K562 (cell line): ENCODE measurements at regions not wholly inside any gene's neighbourhood (a gene's known extent, or its start where the extent isn't known, plus 50 kb on each side); places are given as distances from the start of the nearest gene placed in this dataset.
A peak's percentile ranks its signal among the peaks of the same experiment; 100 is the strongest.

Source experiments
- ATAC-seq: fragments of 200-7000 bp; cut with Tn5 transposase; 3 replicates; pipeline ENCODE4 v1.9.1; 2020; ENCODE audit warnings: moderate library complexity
- BruUV-seq: library from RNA; stranded (reverse); fragments of 400-500 nt; replicated peaks from 2 replicates; lab custom pipeline; 2021; lab: Mats Ljungman, UMichigan
- CTCF ChIA-PET: fragments of 300-600 bp; formaldehyde crosslinking; extraction: SDS; loops from one replicate; lab custom pipeline; 2021; ENCODE audit warnings: low intra/inter-chr PET ratio; lab: Yijun Ruan, JAX
- POLR2A ChIA-PET: fragments of 300-600, 350-650 bp; sonication (Branson Sonifier 250); formaldehyde crosslinking; extraction: SDS; loops from one replicate; lab custom pipeline; 2021; ENCODE audit warnings: antibody characterized with exemption, inconsistent platforms; lab: Yijun Ruan, JAX
- DNase-seq, 4 experiments: peaks; one replicate each; pipeline versions ENCODE4 v3.0.0 to v3.0.0-alpha.2; 2011 to 2018; ENCODE audit warnings: low spot score in 3 of 4, mixed read lengths in 3 of 4; ENCODE audit errors: extremely low read depth in 1 of 4
- FAIRE-seq: peaks from 2 replicates; lab custom pipeline; 2011; peaks lifted over from hg19 to GRCh38; lab: Jason Lieb, UNC
- H2AFZ ChIP-seq: 2 replicates; pipeline ENCODE4 v1.6.0; 2011; ENCODE audit warnings: low read depth, low read length, control low read depth, inconsistent platforms
- H3K27ac ChIP-seq: fragments of 200-600 bp; 3 replicates; pipeline ENCODE4 v1.8.0; 2011; ENCODE audit warnings: low read depth, mild to moderate bottlenecking, control low read depth, inconsistent platforms, low read length, moderate library complexity, mixed read lengths; ENCODE audit errors: extremely low read depth
- H3K27me3 ChIP-seq, 2 experiments: fragments of 300-600 bp in 1 of 2; 2 replicates in 1 of 2; 3 replicates in 1 of 2; pipeline versions ENCODE4 v1.6.0 to v1.8.0; 2011; ENCODE audit warnings: inconsistent platforms in 2 of 2, low read length in 2 of 2, mild to moderate bottlenecking in 1 of 2, mixed read lengths in 1 of 2, moderate library complexity in 1 of 2; ENCODE audit not compliant: control insufficient read depth in 2 of 2, insufficient read depth in 2 of 2
- H3K36me3 ChIP-seq: fragments of 300-600 bp; 3 replicates; pipeline ENCODE4 v1.8.0; 2011; ENCODE audit warnings: mild to moderate bottlenecking, low read length, inconsistent platforms; ENCODE audit not compliant: control insufficient read depth, insufficient read depth
- H3K4me1 ChIP-seq, 2 experiments: fragments of 200-600 bp in 1 of 2; replicated peaks in 1 of 2; 2 replicates in 1 of 2; 3 replicates in 1 of 2; pipeline versions ENCODE4 v1.5.1 to v1.8.0; 2011; ENCODE audit warnings: inconsistent platforms in 2 of 2, low read length in 2 of 2, mild to moderate bottlenecking in 1 of 2, mixed read lengths in 1 of 2, moderate library complexity in 1 of 2; ENCODE audit not compliant: control insufficient read depth in 2 of 2, insufficient read depth in 2 of 2
- H3K4me2 ChIP-seq: 2 replicates; pipeline ENCODE4 v1.6.1; 2011; ENCODE audit warnings: low read length, control low read depth, inconsistent platforms, mixed read lengths; ENCODE audit not compliant: insufficient read depth
- H3K4me3 ChIP-seq: fragments of 200-600 bp; sonication (generic), shearing (Covaris generic); 2 replicates; pipeline ENCODE4 v1.5.1; 2016; ENCODE audit warnings: control low read depth, inconsistent platforms
- H3K79me2 ChIP-seq: fragments of 200-600 bp; 3 replicates; pipeline ENCODE4 v1.8.0; 2011; ENCODE audit warnings: low read length, inconsistent platforms; ENCODE audit not compliant: control insufficient read depth, insufficient read depth
- H3K9ac ChIP-seq, 2 experiments: 2 replicates each; pipeline versions ENCODE4 v1.6.0 to v1.6.1; 2011; ENCODE audit warnings: low read depth in 2 of 2, low read length in 2 of 2, control low read depth in 1 of 2, inconsistent platforms in 1 of 2, mild to moderate bottlenecking in 1 of 2, mixed read lengths in 1 of 2; ENCODE audit not compliant: insufficient read depth in 1 of 2
- H3K9me1 ChIP-seq: one replicate; pipeline ENCODE4 v1.6.0; 2011; ENCODE audit warnings: inconsistent platforms, mild to moderate bottlenecking, low read length, moderate library complexity; ENCODE audit not compliant: control insufficient read depth, insufficient read depth
- H3K9me3 ChIP-seq: replicated peaks from 2 replicates; pipeline ENCODE4 v1.5.1; 2011; ENCODE audit warnings: low read depth, low read length, inconsistent platforms; ENCODE audit not compliant: control insufficient read depth, insufficient read depth
- H4K20me1 ChIP-seq: replicated peaks from 2 replicates; pipeline ENCODE4 v1.6.1; 2011; ENCODE audit warnings: low read length, inconsistent platforms, mixed read lengths; ENCODE audit not compliant: control insufficient read depth, insufficient read depth
- CEBPB ChIP-seq: fragments of 450-650 bp; IDR thresholded peaks from 2 replicates; pipeline ENCODE4 v1.6.1; 2016; ENCODE audit warnings: missing genetic modification characterization, missing compliant biosample characterization
- E2F1 ChIP-seq: sonication (generic); formaldehyde crosslinking; IDR thresholded peaks from 2 replicates; pipeline ENCODE4 v1.8.1; 2023; ENCODE audit warnings: mild to moderate bottlenecking, missing genetic modification reagents, moderate library complexity
- KLF16 ChIP-seq: IDR thresholded peaks from 2 replicates; pipeline ENCODE4 v1.6.1; 2016; ENCODE audit warnings: antibody characterized with exemption
- NR1H2 ChIP-seq: sonication (generic); formaldehyde crosslinking; IDR thresholded peaks from 2 replicates; pipeline ENCODE4 v1.4.0; 2020; ENCODE audit warnings: mild to moderate bottlenecking, missing genetic modification reagents
- PCBP2 ChIP-seq: fragments of 200-400 bp; formaldehyde crosslinking; IDR thresholded peaks from 2 replicates; pipeline ENCODE4 v1.6.1; 2018; ENCODE audit warnings: low read length, low read depth, mild to moderate bottlenecking, moderate library complexity; ENCODE audit not compliant: poor library complexity, severe bottlenecking
- THRB ChIP-seq: fragments of 450-650 bp; formaldehyde crosslinking; conservative IDR thresholded peaks from 2 replicates; pipeline ENCODE4 v1.4.0; 2022; ENCODE audit warnings: mild to moderate bottlenecking, missing genetic modification characterization
- ZNF655 ChIP-seq: fragments of 250-450 bp; sonication (Bioruptor Pico); IDR thresholded peaks from 2 replicates; pipeline ENCODE4 v1.5.0; 2021
- ZNF740 ChIP-seq, 3 experiments: fragments of 200-800 bp in 1 of 3; sonication (Bioruptor generic) in 1 of 3; sonication (generic) in 1 of 3; formaldehyde crosslinking in 1 of 3; IDR thresholded peaks; 2 replicates each; pipeline versions ENCODE4 v1.6.1 to v1.8.0; 2016 to 2022; ENCODE audit warnings: mild to moderate bottlenecking in 2 of 3, missing compliant biosample characterization in 2 of 3, missing genetic modification characterization in 2 of 3, missing genetic modification reagents in 1 of 3
- WGBS: fragments of 100-300 bp; shearing (Covaris generic); methylation state at CpG from one replicate; pipeline ENCODE4 v1.1.6; 2016; ENCODE audit warnings: low coverage, mixed read lengths; ENCODE audit not compliant: insufficient coverage; ENCODE audit errors: missing lambda C conversion rate; 5-methylcytosine and 5-hydroxymethylcytosine counted together
- in situ Hi-C: fragments of 300-500 bp; cut with MboI; formaldehyde crosslinking; loops from 4 replicates; pipeline ENCODE4 v1.15.0; 2018; ENCODE audit warnings: inconsistent platforms, mixed read lengths
- intact Hi-C: fragments of 100-400 bp; cut with micrococcal nuclease; formaldehyde crosslinking; loops from 2 replicates; pipeline ENCODE4 v1.14.2; 2022

GRCh38 chr12:91813701-91814100, 331.9 kb downstream of the BTG1 start:
- ChIA-PET CTCF (no interaction called here), POLR2A (no interaction called here)
- intact Hi-C loops (loop anchor here (5.0 to 10.0 kb wide), 3 partner anchors 329 to 759 kb away; no protein-coding TSS in a partner anchor), in situ Hi-C loops (loop anchor here (25.0 kb wide), 1 partner anchor 749 kb away; no protein-coding TSS in a partner anchor)
- Histone ChIP-seq H3K79me2 (no peaks in the 10 kb centered on the region), H3K36me3 (peaks cover 35% of the 10 kb centered on the region), H4K20me1 (no peaks in the 10 kb centered on the region), H3K4me3 (no peak overlapping the region), H3K4me1 (no peaks in the 10 kb centered on the region), H3K9me3 (no peaks in the 10 kb centered on the region), H3K4me2 (no peak overlapping the region), H3K9ac (no peak overlapping the region), H3K9me1 (no peaks in the 10 kb centered on the region), H3K27ac (no peak overlapping the region), H3K27me3 (no peaks in the 10 kb centered on the region), H2AFZ (no peak overlapping the region)
- ATAC-seq = no peak
- BruUV-seq = no TSS peak
- no peak for FAIRE-seq
- TF ChIP-seq NR1H2 (CRISPR knock-in tag) (no peak), CEBPB (no peak), PCBP2 (no peak)
- 93% methylated on average over 3 of the region's 3 CpGs for WGBS
- no peak for DNase-seq

- in situ Hi-C loops = loop anchor here (25.0 kb wide), 1 partner anchor 751 kb away; no protein-coding TSS in a partner anchor
- Histone ChIP-seq H3K4me3 (no peak overlapping the region), H4K20me1 (no peaks in the 10 kb centered on the region), H3K27ac (no peak overlapping the region), H3K9me1 (no peaks in the 10 kb centered on the region), H3K27me3 (no peaks in the 10 kb centered on the region), H3K4me2 (no peak overlapping the region), H3K9ac (no peak overlapping the region), H2AFZ (no peak overlapping the region), H3K79me2 (no peaks in the 10 kb centered on the region), H3K4me1 (no peaks in the 10 kb centered on the region), H3K9me3 (no peaks in the 10 kb centered on the region), H3K36me3 (peaks cover 23% of the 10 kb centered on the region)
- POLR2A ChIA-PET = interaction anchor here (0.7 to 2.2 kb wide), 3 partner anchors 12 to 333 kb away, joined by 3 to 18 read pairs (median 3); partner anchors contain the start of gene BTG1
- ATAC-seq = peak; percentile 90
- peak; percentile 36 to 65 (median 55) for DNase-seq
- intact Hi-C loops = loop anchor here (5.0 to 10.0 kb wide), 3 partner anchors 331 to 761 kb away; no protein-coding TSS in a partner anchor
- BruUV-seq = no TSS peak
- 51% methylated on average over 5 of the region's 5 CpGs for WGBS
- CTCF ChIA-PET = interaction anchor here (0.7 kb wide), 1 partner anchor 549 kb away, joined by 4 read pairs; no protein-coding TSS in a partner anchor
- peak; percentile 87 for FAIRE-seq
- no peak for TF ChIP-seq E2F1
- no peak for TF ChIP-seq THRB (CRISPR knock-in tag)
- no peak for TF ChIP-seq ZNF740 (CRISPR knock-in tag; IDR thresholded peaks at IDR 0.05)
- TF ChIP-seq ZNF740 (tag; IDR thresholded peaks at IDR 0.05) = no peak
- no peak for TF ChIP-seq KLF16
- no peak for TF ChIP-seq ZNF655 (CRISPR knock-in tag)
Measured at GRCh38 chr12:91811481-91812287, 334.0 kb downstream of the BTG1 start.
